ENCODE measurements at regions not wholly inside any gene's neighbourhood (a gene's known extent, or its start where the extent isn't known, plus 50 kb on each side); places are given as distances from the start of the nearest gene placed in this dataset.
A peak's percentile ranks its signal among the peaks of the same experiment; 100 is the strongest.

DNA sequence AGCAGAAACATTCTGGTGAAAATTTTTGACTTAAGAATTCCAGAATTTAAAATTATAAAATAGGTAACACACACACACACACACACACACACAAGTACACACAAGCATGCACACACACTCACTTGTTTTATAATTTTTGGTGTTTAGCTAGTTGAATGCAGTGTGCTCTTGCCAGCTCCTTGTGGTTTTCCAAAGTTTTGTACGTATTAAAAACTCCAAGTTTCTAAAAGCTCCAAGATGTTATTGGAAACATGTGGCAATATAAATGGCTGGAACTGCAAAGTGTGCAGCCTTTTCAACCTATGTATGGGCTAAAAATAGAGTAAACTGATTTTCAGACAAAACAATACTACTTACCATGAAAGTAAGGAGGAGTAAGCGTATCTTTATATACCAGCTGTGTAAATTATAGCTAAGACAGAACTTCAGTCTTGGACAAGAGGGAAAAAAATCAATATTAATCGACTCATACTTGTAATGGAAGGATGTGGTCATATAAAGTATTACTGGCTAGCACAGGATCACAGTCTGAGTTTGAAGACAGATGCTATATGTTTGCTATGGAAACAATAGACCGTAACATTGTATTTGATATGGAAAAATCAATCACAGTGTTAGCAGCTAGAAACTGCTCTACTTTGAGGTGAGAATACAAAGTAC, 727.1 kb upstream of the GRAMD2B start:
- TF ChIP-seq CTCF (IDR thresholded peaks at IDR 0.05; ENCODE audit: insufficient read depth, low read length), result no peak
- DNase-seq (ENCODE audit: low read depth), result peak; percentile 92
- no peak overlapping the region for H3K4me3 ChIP-seq (ENCODE audit: low read depth, low read length)

GRCh38 chr5:125696762-125697161, 726.4 kb upstream of the GRAMD2B start:
- no peak overlapping the region for H3K4me3 ChIP-seq (ENCODE audit: low read depth, low read length)
- TF ChIP-seq CTCF (IDR thresholded peaks at IDR 0.05; ENCODE audit: insufficient read depth, low read length), result no peak
- peak; percentile 98 for DNase-seq (ENCODE audit: low read depth)

- DNase-seq (ENCODE audit: low read depth), result no peak
- H3K4me3 ChIP-seq (ENCODE audit: low read depth, low read length), result no peak overlapping the region
- TF ChIP-seq CTCF (IDR thresholded peaks at IDR 0.05; ENCODE audit: insufficient read depth, low read length), result no peak
Measured at GRCh38 chr5:125698420-125698819, 724.8 kb upstream of the GRAMD2B start.

DNA sequence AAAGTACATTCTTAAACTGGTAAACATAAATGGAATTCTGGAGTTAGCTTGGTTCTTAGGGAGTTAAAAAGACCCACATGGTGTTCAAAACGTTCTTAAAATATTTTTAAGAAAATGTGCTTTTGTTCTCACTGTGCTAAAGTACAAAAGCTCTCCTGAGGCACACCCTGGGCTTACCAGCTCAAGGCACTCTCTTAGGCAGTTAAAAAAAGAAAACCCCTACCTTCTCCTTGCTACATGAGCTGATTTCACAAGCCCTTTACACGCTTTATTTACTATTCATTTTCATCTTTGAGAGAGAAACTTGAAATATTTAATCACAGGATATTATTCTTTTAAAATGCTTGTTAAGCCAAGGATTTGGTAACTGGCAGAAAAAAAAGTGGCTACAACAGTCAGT, 723.3 kb upstream of the GRAMD2B start:
- no peak for TF ChIP-seq CTCF (IDR thresholded peaks at IDR 0.05; ENCODE audit: insufficient read depth, low read length)
- DNase-seq (ENCODE audit: low read depth), result peak; percentile 20
- no peak overlapping the region for H3K4me3 ChIP-seq (ENCODE audit: low read depth, low read length)

- peak; percentile 42 for DNase-seq (ENCODE audit: low read depth)
- no peak for TF ChIP-seq CTCF (IDR thresholded peaks at IDR 0.05; ENCODE audit: insufficient read depth, low read length)
- no peak overlapping the region for H3K4me3 ChIP-seq (ENCODE audit: low read depth, low read length)
Measured at GRCh38 chr5:125700380-125700861, 722.8 kb upstream of the GRAMD2B start.

DNA sequence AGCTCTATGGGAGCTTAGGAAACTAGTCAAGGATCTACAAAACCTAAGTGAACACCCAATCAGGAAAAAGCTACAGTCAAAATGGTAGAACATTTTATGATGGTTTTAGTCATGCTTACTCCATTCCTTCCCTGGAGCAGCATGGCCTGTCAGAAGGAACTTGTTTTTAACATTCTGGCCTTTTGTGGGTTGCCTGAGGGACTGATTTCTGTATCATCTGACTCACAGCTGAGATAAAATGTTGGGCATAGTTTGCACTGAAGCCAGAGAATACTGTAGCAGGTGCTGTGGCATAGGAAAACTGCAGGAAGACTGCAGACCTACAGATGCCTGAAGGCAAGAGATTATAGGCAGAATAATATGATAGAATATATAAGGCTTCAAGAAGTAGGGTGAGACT, 719.6 kb upstream of the GRAMD2B start:
- H3K4me3 ChIP-seq (ENCODE audit: low read depth, low read length), result no peak overlapping the region
- no peak for DNase-seq (ENCODE audit: low read depth)
- no peak for TF ChIP-seq CTCF (IDR thresholded peaks at IDR 0.05; ENCODE audit: insufficient read depth, low read length)

DNA sequence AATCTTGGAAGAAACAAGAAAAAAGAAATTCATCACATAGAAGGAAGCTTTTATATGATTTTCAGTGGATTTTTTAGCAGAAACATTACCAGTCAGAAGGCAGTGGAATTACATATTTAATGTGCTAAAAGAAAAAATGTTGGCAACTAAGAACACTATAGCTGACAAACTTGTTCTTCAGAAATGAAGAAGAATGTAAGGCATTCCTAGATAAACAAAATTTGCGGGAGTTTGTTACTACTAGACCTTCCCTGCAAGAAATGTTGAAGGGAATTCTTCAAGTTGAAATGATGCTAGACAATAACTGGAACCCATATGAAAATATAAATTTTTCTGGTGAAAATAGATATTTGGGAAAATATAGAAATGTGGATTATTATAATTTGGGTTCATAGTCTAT, 718.3 kb upstream of the GRAMD2B start:
- no peak for TF ChIP-seq CTCF (IDR thresholded peaks at IDR 0.05; ENCODE audit: insufficient read depth, low read length)
- DNase-seq (ENCODE audit: low read depth), result no peak
- H3K4me3 ChIP-seq (ENCODE audit: low read depth, low read length), result no peak overlapping the region
